ENCODE measurements at regions not wholly inside any gene's neighbourhood (a gene's known extent, or its start where the extent isn't known, plus 50 kb on each side); places are given as distances from the start of the nearest gene placed in this dataset.

DNA sequence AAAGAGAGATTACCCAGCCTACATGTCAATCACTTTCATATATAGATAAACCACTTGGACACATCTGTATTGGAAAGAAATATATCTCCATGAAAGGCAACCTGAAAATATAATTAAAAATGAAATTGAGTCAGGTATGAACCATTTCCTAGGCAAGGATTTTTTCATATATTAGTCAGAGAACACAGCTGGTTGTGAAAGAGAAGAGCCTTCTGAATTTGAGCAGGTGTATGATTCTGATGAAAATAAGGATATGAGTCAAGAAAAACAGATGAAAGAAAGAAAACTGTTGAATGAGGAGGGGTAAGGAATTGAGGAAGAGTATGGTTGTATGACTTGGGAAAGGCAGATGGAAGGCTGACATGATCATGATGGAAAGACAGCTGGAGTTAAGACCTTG, 441.1 kb downstream of the HAO1 start:
- Histone ChIP-seq H3K27me3 (ENCODE audit: insufficient read depth) (no peaks in the 10 kb centered on the region), H3K9me2 (ENCODE audit: insufficient read depth) (0 out of 2 replicates have a peak, but pooled peaks cover 3% of the 10 kb centered on the region), H4K20me1 (replicated peaks; ENCODE audit: insufficient read depth) (no peaks in the 10 kb centered on the region), H2AFZ (no peak overlapping the region), H3K36me3 (ENCODE audit: insufficient read depth) (no peaks in the 10 kb centered on the region), H3K27ac (ENCODE audit: low read depth) (no peak overlapping the region), H3F3A (replicated peaks; ENCODE audit: low read depth) (no peaks in the 10 kb centered on the region), H3K4me1 (ENCODE audit: insufficient read depth) (peaks cover 12% of the 10 kb centered on the region), H3K4me2 (no peak overlapping the region), H3K4me3 (no peak overlapping the region), H3K79me2 (replicated peaks; ENCODE audit: insufficient read depth) (no peaks in the 10 kb centered on the region)
- Mint-ChIP-seq H3K9me3 (peaks cover 4% of the 10 kb centered on the region; the same call in 2 of the 3 replicates), H3K4me3 (no peak overlapping the region), H3K27me3 (ENCODE audit: insufficient read depth, low read depth, poor library complexity) (no peaks in the 10 kb centered on the region), H3K4me1 (peaks cover 11% of the 10 kb centered on the region; the same call in 2 of the 3 replicates), H3K27ac (no peak overlapping the region), H3K36me3 (ENCODE audit: low read depth) (peaks cover 4% of the 10 kb centered on the region; the same call in 1 of the 3 replicates)
- no peak for ATAC-seq
- TF ChIP-seq CREB1 (CRISPR knock-in tag; IDR thresholded peaks at IDR 0.05; ENCODE audit: low read depth) (no peak), JUNB (IDR thresholded peaks at IDR 0.05; ENCODE audit: unreplicated experiment) (no peak), ZNF114 (CRISPR knock-in tag; IDR thresholded peaks at IDR 0.05) (no peak), EZH2phosphoT487 (IDR thresholded peaks at IDR 0.05; ENCODE audit: unreplicated experiment) (no peak), EZH2 (IDR thresholded peaks at IDR 0.05; ENCODE audit: low read depth, unreplicated experiment) (no peak), STAT1 (IDR thresholded peaks at IDR 0.05; ENCODE audit: unreplicated experiment) (no peak), POLR2AphosphoS5 (IDR thresholded peaks at IDR 0.05; ENCODE audit: low read depth) (no peak), ZNF331 (CRISPR knock-in tag; IDR thresholded peaks at IDR 0.05; ENCODE audit: low read depth) (no peak)
- TF ChIP-seq, protein P1, sequence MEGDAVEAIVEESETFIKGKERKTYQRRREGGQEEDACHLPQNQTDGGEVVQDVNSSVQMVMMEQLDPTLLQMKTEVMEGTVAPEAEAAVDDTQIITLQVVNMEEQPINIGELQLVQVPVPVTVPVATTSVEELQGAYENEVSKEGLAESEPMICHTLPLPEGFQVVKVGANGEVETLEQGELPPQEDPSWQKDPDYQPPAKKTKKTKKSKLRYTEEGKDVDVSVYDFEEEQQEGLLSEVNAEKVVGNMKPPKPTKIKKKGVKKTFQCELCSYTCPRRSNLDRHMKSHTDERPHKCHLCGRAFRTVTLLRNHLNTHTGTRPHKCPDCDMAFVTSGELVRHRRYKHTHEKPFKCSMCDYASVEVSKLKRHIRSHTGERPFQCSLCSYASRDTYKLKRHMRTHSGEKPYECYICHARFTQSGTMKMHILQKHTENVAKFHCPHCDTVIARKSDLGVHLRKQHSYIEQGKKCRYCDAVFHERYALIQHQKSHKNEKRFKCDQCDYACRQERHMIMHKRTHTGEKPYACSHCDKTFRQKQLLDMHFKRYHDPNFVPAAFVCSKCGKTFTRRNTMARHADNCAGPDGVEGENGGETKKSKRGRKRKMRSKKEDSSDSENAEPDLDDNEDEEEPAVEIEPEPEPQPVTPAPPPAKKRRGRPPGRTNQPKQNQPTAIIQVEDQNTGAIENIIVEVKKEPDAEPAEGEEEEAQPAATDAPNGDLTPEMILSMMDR (conservative IDR thresholded peaks at IDR 0.05; ENCODE audit: low read depth in 2 of 2), result no peak
- TF ChIP-seq, protein P2, sequence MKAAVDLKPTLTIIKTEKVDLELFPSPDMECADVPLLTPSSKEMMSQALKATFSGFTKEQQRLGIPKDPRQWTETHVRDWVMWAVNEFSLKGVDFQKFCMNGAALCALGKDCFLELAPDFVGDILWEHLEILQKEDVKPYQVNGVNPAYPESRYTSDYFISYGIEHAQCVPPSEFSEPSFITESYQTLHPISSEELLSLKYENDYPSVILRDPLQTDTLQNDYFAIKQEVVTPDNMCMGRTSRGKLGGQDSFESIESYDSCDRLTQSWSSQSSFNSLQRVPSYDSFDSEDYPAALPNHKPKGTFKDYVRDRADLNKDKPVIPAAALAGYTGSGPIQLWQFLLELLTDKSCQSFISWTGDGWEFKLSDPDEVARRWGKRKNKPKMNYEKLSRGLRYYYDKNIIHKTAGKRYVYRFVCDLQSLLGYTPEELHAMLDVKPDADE (IDR thresholded peaks at IDR 0.05), result no peak
- DNase-seq (ENCODE audit: low spot score), result no peak

DNA sequence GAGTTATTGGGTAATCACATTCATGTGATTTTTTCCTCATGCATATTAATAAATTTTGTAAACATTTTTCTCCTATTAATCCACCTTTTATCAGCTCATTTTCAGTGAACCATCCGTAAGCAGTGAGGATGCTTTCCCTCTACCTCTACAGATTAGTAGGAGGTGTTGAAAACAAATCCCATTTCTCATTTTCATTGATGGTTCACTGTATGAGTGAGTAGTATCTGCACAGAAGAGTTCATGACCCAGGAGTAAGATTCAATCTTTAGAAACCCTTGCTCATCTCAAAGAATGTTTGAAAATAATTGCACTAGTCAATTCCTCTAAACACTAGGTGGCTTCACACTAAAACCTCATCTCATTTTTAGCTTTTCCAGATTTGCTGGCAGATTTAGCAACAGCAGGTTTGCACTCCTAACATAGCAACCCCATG, 440.0 kb downstream of the HAO1 start:
- Histone ChIP-seq H3K27ac (ENCODE audit: low read depth) (no peak overlapping the region), H3K79me2 (replicated peaks; ENCODE audit: insufficient read depth) (no peaks in the 10 kb centered on the region), H4K20me1 (replicated peaks; ENCODE audit: insufficient read depth) (no peaks in the 10 kb centered on the region), H3F3A (replicated peaks; ENCODE audit: low read depth) (no peaks in the 10 kb centered on the region), H3K4me2 (no peak overlapping the region), H3K4me1 (ENCODE audit: insufficient read depth) (peaks cover 12% of the 10 kb centered on the region), H3K36me3 (ENCODE audit: insufficient read depth) (no peaks in the 10 kb centered on the region), H2AFZ (no peak overlapping the region), H3K4me3 (no peak overlapping the region), H3K27me3 (ENCODE audit: insufficient read depth) (no peaks in the 10 kb centered on the region), H3K9me2 (ENCODE audit: insufficient read depth) (0 out of 2 replicates have a peak, but pooled peaks cover 5% of the 10 kb centered on the region)
- DNase-seq (ENCODE audit: low spot score) (no peak), ATAC-seq (no peak)
- H3K9me3 Mint-ChIP-seq, result no peaks in the 10 kb centered on the region
- H3K4me3 Mint-ChIP-seq, result no peak overlapping the region
- H3K4me1 Mint-ChIP-seq, result peaks cover 11% of the 10 kb centered on the region; the same call in 2 of the 3 replicates
- no peak overlapping the region for H3K27ac Mint-ChIP-seq
- H3K36me3 Mint-ChIP-seq (ENCODE audit: low read depth), result no peaks in the 10 kb centered on the region
- H3K27me3 Mint-ChIP-seq (ENCODE audit: insufficient read depth, low read depth, poor library complexity), result no peaks in the 10 kb centered on the region
- TF ChIP-seq EZH2 (IDR thresholded peaks at IDR 0.05; ENCODE audit: low read depth, unreplicated experiment), result no peak
- TF ChIP-seq, protein P3, sequence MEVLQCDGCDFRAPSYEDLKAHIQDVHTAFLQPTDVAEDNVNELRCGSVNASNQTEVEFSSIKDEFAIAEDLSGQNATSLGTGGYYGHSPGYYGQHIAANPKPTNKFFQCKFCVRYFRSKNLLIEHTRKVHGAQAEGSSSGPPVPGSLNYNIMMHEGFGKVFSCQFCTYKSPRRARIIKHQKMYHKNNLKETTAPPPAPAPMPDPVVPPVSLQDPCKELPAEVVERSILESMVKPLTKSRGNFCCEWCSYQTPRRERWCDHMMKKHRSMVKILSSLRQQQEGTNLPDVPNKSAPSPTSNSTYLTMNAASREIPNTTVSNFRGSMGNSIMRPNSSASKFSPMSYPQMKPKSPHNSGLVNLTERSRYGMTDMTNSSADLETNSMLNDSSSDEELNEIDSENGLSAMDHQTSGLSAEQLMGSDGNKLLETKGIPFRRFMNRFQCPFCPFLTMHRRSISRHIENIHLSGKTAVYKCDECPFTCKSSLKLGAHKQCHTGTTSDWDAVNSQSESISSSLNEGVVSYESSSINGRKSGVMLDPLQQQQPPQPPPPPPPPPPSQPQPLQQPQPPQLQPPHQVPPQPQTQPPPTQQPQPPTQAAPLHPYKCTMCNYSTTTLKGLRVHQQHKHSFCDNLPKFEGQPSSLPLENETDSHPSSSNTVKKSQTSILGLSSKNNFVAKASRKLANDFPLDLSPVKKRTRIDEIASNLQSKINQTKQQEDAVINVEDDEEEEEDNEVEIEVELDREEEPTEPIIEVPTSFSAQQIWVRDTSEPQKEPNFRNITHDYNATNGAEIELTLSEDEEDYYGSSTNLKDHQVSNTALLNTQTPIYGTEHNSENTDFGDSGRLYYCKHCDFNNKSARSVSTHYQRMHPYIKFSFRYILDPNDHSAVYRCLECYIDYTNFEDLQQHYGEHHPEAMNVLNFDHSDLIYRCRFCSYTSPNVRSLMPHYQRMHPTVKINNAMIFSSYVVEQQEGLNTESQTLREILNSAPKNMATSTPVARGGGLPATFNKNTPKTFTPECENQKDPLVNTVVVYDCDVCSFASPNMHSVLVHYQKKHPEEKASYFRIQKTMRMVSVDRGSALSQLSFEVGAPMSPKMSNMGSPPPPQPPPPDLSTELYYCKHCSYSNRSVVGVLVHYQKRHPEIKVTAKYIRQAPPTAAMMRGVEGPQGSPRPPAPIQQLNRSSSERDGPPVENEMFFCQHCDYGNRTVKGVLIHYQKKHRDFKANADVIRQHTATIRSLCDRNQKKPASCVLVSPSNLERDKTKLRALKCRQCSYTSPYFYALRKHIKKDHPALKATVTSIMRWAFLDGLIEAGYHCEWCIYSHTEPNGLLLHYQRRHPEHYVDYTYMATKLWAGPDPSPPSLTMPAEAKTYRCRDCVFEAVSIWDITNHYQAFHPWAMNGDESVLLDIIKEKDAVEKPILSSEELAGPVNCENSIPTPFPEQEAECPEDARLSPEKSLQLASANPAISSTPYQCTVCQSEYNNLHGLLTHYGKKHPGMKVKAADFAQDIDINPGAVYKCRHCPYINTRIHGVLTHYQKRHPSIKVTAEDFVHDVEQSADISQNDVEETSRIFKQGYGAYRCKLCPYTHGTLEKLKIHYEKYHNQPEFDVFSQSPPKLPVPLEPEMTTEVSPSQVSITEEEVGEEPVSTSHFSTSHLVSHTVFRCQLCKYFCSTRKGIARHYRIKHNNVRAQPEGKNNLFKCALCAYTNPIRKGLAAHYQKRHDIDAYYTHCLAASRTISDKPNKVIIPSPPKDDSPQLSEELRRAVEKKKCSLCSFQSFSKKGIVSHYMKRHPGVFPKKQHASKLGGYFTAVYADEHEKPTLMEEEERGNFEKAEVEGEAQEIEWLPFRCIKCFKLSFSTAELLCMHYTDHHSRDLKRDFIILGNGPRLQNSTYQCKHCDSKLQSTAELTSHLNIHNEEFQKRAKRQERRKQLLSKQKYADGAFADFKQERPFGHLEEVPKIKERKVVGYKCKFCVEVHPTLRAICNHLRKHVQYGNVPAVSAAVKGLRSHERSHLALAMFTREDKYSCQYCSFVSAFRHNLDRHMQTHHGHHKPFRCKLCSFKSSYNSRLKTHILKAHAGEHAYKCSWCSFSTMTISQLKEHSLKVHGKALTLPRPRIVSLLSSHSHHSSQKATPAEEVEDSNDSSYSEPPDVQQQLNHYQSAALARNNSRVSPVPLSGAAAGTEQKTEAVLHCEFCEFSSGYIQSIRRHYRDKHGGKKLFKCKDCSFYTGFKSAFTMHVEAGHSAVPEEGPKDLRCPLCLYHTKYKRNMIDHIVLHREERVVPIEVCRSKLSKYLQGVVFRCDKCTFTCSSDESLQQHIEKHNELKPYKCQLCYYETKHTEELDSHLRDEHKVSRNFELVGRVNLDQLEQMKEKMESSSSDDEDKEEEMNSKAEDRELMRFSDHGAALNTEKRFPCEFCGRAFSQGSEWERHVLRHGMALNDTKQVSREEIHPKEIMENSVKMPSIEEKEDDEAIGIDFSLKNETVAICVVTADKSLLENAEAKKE (CRISPR knock-in tag; IDR thresholded peaks at IDR 0.05), result no peak
- TF ChIP-seq CREB1 (CRISPR knock-in tag; IDR thresholded peaks at IDR 0.05; ENCODE audit: low read depth), result no peak
- no peak for TF ChIP-seq EZH2phosphoT487 (IDR thresholded peaks at IDR 0.05; ENCODE audit: unreplicated experiment)
- TF ChIP-seq POLR2AphosphoS5 (IDR thresholded peaks at IDR 0.05; ENCODE audit: low read depth), result no peak
- TF ChIP-seq STAT1 (IDR thresholded peaks at IDR 0.05; ENCODE audit: unreplicated experiment), result no peak

Data from GM23338 (cell line).